Fibroblast of pulmonary artery (primary cell): ENCODE measurements at regions not wholly inside any gene's neighbourhood (a gene's known extent, or its start where the extent isn't known, plus 50 kb on each side); places are given as distances from the start of the nearest gene placed in this dataset.

Source experiments
- DNase-seq: peaks from one replicate; pipeline ENCODE4 v3.0.0-alpha.2; 2010; ENCODE audit warnings: low read depth
- H3K4me3 ChIP-seq: replicated peaks from 2 replicates; pipeline ENCODE4 v1.5.1; 2011; ENCODE audit warnings: low read depth, mild to moderate bottlenecking, control low read depth, low read length, moderate library complexity
- TF ChIP-seq, protein P1 (sequence below): IDR thresholded peaks from 2 replicates; pipeline ENCODE4 v1.5.1; 2011; ENCODE audit warnings: mild to moderate bottlenecking, control low read depth, low read length, inconsistent platforms; ENCODE audit errors: missing control alignments

DNA sequence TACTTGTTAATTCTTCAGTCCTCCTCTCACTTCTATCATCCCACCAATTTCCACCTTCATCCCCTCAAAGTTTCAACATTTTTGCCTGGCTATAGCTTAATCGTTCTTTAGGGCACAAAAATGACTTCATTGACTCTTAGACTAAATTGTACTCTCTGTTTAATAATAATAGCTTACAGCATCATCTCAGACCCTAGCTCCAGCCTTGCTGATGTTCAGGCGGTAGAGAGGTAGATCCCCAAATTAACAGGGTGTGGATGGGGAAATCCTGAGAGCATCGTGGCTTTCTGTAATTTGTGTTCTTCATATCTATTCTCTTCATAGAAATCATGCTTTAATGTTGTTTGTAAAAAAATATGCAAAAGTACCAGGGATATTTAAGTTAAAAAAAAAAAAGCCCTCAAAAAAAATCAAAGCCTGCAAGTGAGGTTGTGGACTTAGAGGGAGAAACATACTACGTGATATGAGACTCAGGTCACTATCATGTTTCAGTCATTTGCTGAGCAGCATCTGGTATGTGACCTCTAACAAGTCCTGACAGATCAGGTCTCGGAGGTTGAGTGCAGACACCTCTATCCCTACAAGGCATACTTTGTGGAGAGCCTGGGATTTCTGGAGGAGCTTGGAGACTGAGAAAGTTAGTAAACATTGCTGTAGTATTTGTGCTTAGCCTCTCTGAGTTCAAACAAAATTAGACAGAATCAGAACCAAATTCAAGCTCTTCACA, 1063.3 kb upstream of the CITED2 start:
- H3K4me3 ChIP-seq, result no peak overlapping the region
- no peak for DNase-seq
- TF ChIP-seq, protein P1, sequence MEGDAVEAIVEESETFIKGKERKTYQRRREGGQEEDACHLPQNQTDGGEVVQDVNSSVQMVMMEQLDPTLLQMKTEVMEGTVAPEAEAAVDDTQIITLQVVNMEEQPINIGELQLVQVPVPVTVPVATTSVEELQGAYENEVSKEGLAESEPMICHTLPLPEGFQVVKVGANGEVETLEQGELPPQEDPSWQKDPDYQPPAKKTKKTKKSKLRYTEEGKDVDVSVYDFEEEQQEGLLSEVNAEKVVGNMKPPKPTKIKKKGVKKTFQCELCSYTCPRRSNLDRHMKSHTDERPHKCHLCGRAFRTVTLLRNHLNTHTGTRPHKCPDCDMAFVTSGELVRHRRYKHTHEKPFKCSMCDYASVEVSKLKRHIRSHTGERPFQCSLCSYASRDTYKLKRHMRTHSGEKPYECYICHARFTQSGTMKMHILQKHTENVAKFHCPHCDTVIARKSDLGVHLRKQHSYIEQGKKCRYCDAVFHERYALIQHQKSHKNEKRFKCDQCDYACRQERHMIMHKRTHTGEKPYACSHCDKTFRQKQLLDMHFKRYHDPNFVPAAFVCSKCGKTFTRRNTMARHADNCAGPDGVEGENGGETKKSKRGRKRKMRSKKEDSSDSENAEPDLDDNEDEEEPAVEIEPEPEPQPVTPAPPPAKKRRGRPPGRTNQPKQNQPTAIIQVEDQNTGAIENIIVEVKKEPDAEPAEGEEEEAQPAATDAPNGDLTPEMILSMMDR, result no peak

DNA sequence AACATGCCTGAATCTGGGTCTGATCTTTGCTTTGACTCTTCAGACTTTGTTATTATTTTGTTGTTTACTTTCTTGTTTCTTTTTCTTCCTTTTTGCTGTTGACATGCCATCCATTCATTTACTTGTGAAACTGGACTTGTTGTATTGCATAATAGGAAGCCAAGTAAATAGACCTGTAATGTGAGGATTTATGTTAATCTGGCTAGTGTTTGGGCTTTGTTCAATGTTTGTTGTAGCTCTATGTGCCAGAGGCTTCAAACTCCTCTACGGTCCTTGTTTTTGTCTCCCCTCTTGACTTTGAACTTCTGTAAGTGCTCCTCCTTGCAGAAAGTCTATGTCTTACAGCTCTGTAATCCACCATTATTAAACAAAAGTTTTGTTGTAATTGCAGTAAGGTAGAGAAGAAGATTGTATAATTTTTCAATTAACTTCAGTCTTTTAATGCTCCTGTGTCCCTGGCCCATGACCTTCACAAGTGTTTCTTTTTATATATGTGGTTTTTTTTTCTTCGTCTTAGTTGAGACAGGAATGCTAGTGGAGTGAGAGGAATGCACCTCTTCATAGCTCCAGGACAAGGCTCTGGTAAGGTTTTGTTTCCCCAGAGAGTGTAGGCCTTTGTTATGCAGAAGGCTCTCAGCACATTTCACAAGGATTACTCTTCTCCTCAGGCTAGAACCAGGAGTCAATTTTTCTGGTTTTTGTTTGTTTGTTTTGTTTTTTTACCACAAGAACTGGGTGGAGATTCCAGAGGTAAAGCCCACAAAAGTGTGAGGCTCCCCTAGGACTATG, 1061.8 kb upstream of the CITED2 start:
- no peak overlapping the region for H3K4me3 ChIP-seq
- peak; percentile 73 for DNase-seq
- TF ChIP-seq, protein P1, result no peak

GRCh38 chr6:140434761-140435160, 1060.3 kb upstream of the CITED2 start:
- no peak overlapping the region for H3K4me3 ChIP-seq
- TF ChIP-seq, protein P1, result no peak
- DNase-seq, result no peak

DNA sequence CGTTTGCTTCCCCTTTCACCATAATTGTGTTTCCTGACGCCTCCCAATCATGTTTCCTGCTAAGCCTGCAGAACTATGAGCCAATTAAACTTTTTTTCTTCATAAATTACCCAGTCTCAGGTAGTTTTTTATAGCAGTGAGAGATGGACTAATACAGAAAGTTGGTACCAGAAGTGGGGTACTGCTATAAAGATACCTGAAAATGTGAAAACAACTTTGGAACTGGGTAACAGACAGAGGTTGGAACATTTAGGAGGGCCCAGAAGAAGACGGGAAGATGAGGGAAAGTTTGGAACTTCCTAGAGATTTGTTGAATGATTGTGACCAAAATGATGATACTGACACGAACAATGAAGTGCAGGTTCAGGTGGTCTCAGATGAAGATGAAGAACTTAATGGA, 1058.6 kb upstream of the CITED2 start:
- no peak for DNase-seq
- no peak overlapping the region for H3K4me3 ChIP-seq
- TF ChIP-seq, protein P1, result no peak

DNA sequence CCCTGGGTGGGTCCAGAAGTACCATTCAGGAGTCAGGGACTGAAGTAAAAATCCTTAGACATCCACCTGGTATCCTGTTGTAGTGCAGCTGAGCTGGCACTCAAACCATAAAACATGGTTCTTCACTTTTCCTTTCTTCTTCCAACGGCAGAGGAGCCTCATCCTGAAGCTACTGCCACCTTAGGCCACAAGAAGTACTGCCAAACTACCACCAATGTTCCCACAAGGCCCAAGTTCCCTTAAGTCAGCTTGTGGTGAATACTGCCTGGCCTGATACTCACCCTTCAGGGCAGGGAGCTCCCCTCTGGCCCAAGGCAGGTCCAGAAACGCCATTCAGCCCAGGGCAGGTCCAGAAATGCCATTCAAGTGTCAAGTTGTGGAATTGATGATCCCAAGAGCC, 1053.4 kb upstream of the CITED2 start:
- DNase-seq, result no peak
- TF ChIP-seq, protein P1, result peak; percentile 1
- no peak overlapping the region for H3K4me3 ChIP-seq

DNA sequence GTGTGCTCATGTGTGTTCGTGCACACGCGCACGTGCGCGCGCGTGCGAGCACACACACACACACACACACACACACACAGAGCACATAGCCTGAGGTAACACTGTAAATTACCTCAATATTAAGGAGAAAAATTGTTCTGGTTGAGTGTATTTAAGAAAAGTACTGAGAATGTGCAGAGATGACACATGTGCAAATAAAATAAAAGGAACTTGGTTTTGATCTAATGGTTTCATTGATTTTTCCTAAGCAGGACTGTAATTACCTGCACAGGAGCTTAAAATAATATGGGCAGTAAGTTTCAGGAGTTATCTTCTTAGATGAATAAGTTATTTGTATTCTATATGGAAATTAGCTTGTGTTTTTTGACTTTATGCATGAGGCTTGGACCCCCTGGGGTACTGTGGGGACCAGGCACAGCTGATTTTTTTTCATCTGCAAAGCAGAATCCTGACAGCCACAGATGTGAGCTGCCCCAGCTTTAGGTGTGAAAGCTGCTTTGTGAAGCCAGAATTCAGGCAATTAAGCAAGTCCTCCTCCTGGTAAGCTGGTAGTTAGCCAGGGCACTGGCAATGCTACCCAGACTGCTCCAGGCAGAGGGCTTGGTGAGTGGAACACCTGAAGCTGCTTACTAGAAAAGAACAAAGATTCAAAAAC, 1040.6 kb upstream of the CITED2 start:
- H3K4me3 ChIP-seq, result no peak overlapping the region
- no peak for DNase-seq
- TF ChIP-seq, protein P1, result no peak
